NCI-H1694 treated with DMSO at 0.1 percent for 48 hours (cell line): ENCODE measurements at regions not wholly inside any gene's neighbourhood (a gene's known extent, or its start where the extent isn't known, plus 50 kb on each side); places are given as distances from the start of the nearest gene placed in this dataset.

Experiments used
- DNase-seq: peaks from one replicate; lab custom pipeline; 2025; lab: John Stamatoyannopoulos, UW

DNA sequence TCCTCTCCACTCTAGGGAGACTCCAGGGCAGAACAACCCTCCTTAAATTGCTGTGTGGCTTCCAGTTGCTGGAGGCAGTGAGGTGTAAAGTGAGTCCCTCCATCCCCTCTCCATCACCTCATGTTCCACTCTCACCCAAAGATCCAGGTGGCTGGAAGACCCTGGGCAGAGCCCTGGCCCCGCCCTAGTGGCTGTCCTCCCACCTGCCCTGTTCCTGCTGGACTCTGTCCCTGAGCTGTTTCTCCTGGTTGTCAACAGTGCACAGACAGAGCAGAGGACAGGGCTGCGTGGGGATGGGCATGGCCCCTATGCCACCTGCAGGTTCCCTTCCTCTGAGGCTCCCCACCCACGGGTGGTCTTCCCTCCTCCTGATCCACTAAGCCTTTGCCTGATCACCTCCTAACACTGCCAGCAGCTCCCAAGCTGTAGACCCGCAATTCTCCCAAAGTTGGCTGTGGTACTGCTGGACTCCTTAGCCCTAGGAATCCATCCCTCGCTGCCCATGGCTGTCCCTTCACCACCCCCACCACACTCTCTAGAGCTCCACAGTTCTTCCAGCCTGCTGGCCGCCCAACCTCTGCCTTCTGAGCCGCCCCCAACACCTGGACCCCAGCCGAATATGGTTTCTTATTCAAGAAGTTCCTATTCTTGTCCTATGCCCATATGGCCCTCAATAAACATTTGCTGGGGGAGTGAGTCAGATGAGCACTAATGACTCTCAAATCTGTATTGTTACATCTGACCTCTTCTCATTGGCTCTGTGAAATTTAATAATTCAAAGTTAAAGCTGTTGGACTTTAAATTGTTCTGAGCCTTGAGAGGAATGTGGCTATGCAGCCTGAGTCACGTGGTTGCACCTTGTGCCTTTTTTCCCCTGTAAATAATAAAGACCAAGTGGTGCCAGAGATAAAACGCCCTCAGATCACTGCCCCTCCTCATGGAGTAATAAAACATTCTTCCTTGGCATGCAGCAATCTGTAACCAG lies 260.0 kb upstream of the HS6ST1 start:
- no peak for DNase-seq

DNA sequence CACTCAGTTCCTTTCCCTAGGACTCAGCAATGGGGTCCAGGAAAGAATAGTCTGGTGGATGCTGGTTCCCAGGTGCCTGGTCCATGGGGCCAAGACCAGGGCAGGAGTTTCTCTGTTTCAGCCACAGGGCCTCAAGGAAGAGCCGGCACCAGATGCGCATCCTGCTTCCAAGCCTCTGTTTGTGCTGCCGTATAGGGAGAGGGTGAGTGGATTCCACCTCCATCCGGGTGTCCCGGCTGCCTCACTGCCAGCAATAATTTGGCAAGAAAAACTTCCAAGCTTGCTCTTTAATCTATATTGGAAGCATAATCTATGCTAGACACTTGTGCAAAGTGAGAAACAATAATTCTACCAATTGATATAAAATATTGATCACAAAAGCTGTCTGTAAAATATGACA lies 261.2 kb upstream of the HS6ST1 start:
- no peak for DNase-seq

DNA sequence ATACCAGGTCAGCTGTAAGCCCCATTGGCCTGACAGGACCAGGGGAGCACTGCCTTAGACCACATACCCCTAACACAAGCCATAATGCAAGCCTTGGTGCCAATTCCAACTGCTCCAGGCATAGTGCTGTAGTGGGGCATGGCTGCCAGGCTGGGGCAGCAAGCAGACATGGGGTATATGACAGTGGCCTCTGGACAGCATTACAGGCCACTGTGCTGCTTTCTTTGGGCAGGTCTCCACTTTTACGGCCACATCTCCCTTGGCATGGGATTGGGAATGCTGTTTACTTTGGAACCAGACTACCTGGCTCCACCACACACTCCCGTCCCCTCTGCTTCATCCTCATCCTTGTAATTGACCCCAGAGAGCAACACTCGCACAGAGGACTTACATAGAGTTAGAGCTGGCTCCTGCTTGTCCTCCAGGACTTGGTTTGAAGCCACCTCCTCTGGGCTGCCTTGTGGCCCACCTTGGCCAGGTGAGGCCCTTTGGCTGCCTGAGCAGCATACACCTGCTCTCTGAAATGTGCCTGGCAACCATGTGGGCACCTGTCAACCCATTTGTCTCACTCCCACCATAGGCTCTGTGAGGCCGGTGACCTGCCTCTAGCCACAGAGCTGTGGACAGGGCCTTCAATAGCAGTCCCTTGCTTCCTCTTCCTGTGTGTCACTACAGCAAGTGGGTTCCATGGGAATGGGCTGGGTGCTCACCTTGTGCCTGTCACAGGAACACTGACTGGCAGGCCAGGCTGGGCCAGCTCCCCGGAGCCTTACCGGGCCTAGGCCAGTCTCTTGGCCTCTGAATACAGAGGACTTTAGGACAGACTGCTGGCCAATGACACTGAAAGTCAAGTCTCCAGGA lies 262.6 kb upstream of the HS6ST1 start:
- DNase-seq: no peak

DNA sequence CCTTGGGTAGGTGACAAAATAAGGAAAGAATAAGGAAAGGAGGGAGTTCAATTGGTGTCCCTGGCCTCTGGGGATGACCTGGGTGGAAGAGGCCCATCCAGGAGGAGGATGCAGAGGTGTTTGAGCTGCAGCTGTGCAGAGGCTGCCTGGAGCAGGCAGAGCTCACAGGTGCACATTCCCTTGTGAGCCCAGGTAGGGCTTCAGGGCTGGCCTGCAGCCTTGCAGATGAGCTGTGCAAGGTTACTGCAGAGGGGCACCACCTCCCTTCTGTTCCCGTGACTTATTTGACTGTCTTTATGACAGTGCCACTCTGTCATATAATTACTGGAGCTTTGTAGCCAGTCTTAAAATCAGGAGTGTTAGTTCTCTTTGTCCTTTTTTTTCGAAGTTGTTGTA lies 263.2 kb upstream of the HS6ST1 start:
- no peak for DNase-seq

DNA sequence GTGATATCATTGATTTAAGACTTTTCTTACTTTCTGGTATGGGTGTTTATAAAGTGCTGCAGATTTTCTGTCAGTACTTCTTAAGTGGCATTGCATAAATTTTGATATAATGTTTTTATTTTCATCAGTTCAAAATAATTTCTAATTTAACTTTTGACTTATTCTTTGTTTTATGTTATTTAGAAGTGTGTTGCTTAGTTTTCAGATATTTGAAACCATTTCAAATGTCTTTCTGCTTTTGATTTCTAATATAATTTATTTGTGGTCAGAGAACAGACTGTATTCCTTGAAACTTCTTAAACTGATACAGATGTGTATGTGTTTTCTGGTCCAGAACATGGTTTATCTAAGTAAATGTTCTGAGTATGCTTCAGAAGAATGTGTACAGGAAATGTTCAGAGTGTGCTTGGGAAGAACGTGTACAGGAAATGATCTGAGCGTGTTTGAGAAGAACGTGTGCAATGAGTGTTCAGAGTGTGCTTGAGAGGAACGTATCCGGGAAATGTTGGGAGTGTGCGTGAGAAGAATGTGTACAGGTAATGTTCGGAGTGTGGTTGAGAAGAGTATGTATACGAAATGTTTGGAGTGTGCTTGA lies 265.7 kb upstream of the HS6ST1 start:
- DNase-seq: no peak

DNA sequence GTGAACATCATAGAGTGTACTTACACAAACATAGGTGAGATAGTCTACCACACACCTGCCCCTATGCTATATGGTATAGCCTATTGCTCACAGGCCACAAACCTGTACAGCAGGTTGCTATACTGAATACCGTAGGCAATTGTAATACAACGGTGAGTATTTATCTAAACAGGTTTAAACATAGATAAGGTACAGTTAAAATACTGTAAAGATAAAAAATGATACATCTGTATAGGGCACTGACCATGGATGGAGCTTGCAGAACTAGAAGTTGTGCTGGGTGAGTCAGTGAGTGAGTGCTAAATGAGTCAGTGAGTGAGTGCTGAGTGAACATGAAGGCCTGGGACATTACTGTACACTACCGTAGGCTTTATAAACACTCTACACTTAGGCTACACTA lies 267.0 kb upstream of the HS6ST1 start:
- DNase-seq: no peak

DNA sequence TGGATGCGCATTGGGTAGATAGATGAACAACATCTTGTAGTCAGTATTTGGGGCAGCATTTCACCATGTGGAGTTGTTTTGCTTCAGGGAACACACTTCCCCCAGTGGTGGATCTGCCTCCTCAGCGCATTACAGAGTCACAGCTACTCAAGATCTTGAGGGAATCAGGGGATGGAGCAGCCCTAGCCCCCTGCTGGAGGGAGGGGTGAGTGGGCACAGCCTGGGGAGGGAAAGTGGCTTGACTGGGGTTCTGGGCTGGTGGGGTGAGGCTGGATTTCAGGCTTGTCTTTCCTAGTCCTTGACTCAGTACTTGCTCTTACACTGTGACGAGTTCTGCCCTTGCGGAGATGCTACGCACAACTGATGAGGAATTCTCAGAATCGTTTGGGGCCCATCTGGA lies 271.0 kb upstream of the HS6ST1 start:
- no peak for DNase-seq

DNA sequence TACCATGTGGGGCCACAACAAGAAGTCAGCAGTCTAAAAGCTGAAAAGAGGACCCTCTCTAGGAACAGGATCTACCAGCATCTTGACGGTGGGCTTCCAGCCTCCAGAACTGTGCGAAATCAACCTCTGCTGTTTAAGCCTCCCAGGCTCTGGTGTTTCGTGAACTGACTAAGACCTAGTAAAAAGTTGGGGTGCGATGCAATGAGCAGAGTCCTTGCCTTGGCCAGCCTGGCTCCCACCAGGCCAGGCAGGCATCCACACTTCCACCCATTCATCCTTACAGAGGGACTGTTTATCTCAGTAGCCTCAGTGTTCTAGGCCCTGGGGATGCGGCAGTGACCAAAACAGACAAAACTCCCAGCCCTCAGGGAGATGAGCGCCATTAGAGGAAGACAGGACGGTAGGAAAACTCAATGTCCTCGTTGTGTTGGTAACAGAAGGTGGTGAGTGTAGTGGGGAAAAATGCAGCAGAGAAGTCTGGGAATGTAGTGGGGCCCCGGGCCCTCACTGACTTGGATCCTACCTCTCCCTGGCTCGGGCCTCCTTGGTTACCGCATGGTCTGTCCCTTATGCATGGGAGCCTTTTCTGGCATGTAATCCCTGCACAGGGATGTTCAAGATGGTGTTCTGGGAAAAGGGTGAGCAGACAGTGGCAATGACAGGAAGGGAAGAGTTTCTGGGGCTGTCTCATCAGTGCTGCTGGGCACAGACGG lies 271.8 kb upstream of the HS6ST1 start:
- no peak for DNase-seq

DNA sequence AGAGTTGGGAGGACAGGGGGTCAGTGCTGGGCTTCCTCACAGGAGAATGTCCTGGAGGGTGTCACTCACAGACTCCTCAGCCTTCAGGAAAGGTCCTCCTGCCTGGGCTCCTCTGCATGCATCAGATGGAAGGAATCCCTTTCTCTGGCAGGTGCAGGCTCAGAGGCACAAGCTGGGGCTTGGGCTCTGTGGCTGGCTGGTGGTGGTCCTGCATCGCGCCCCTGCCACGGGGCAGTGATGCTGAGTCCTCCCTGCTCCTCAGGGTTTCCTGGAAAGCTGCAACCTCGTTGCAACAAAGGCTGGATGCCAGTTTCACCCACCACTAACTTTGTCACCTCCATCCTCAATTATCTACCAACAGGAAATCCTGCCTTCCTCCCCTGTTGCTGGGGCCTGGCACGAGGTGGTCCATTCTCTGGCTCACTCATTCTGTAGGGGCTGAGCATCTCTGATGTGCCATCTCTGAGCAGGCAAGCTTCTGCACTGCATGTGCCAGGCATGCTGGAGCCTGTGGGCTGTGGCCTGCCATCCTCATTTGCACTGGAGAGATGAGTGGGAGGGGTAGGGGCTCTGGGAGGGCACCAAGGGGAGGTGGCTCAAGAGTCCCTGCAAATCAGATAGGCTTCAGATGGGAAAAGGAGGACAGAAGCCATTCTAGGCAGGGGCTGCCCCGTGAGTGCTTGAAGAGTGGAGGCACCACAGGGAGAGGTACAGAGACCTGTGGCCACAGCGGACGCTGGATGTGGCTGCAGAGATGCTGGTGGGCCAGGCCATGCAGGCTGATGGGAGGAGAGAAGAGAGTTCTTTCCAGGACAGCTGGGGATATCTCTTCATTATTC lies 272.6 kb upstream of the HS6ST1 start:
- DNase-seq: no peak

DNA sequence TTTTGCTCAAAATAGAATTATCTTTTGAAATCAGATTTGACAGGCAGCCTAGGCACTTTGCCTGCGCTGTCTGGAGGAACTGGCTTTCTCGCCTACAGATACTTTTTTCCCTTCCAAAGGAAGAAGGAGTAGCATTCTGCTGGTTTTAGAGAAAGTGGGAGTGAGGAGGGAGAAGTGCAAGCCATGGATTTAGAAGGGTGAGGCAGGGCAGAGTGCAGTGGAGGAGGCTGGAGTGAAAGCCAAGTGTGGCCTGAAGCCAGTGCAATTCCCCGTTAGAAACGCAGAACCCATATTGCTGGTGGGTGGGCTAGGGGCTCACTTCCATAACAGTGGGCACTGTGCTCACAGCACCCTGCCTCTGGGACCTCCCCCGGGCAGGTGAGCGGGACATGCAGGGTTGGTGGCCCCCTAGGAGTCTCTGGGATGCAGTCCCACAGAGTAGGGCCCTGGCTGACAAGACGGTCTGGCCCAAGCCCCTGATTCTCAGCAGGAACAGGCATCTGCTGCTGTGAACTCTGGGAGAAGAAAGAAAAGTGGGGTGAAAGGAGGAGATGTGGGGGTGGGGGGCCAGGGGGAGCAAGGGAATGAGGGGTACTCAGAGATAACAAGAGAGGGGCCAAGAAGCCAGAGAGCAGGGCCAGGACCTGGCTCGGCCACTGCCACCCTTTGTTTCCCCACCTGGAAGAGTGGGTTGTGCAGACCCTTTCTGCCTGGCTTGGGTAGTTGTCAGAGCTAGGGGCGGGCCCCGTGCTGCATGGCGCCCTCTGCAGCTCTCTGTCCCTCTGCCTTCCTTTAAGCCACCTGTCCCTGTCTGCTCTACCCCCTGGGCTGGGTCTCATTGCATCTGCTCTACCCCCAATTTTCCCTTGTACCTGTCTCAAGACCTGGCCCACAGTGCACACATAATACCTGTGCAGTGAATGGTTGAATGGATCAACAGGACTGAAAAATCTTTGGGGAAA lies 273.5 kb upstream of the HS6ST1 start:
- DNase-seq: no peak

DNA sequence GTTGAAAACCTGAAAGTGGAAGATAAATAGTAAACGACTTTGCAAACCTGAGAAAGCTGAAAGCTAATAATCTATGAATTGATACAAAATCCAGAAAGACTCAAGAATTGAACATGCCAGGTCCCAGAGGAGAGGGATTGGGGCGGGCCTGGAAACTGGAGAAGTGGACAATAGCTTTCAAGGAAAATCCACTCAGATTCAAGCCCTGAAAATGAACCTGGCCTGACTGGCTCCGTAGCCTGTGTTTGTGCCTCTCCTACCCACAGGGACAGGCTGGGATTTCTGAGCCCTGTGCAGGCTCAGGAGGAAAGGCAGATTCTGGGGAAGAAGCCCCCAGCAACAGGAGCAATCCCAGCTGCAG lies 274.8 kb upstream of the HS6ST1 start:
- no peak for DNase-seq

DNA sequence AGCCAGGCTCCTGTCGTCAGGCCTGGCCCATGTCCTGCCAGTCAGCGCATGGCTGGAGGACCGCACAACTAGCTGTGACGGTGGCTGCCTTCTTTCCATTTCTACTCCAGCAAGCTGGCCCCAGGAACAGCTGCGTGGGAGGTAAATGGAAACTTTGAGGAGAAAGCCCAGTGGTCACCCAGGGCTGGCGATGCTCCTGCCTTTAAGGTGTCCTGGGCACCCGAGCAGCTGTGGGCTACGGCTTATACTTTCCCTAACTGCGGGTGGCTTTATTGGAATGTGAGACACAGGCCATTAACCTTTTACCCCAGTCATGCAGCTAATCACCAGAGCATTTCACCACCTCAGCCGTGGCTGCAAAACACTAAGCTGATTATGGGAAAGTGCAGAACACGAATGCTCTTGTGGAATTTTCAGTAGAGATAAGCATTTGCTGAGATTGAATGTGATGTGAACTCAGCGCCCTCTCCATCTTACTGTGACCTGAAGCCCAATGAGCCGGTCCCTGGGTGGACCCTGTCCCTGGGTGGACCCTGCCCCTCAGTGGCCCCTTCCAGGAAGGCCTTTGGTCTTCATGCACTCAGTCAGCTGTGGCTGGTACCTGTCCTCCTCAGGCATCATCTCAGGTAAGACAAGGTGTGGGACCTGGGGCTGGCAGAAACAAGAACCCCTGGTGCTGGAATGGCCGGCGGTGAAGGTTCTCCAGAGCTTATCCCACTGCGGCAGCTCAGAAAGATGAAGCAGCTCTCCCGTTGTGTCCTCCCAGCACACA lies 275.4 kb upstream of the HS6ST1 start:
- DNase-seq: no peak

DNA sequence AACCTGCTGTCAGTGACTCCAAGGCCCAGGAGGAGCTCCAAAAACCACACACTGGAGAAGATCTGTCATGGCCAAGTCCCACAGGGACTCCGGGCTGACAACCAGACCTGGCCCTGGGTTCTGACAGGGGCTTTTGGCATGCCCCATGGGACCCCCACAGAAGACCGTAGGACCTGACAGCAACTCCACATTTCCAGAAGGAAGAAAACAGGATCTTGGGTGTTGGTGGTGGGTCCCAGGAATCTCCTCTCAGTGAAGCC lies 275.9 kb upstream of the HS6ST1 start:
- DNase-seq: no peak

DNA sequence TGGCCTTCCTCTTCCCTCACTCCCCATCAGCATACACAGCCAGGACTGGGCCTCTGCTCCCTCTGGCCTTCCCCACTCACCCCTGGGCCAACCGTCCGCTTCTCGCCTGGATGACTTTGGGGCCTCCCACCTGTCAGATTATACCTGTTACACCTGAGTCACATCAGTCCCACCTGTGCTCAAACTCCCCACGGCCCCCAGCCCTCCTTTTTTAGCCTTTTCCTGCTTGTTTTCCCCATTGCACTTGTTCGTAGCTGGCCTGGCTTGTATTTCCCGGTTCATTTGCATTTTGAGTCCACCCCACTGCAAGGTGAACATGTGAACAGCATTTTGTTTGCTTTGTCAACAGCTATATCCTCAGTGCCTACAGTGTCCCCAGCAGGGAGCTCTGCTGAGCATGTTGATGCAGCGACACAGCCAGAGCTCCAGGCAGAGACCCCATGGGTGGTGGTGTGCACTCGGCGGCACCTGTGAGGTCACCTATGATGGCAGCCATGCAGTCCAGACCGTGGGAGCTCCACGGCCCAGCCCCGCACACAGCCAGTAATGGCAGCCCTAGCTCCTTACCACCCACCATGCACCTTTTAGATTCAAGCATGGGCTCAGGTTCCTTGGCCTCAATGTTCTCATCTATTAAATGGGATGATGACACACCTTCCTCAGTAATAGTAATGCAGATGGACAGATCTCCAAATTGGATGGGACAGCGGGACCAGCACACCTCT lies 276.4 kb upstream of the HS6ST1 start:
- no peak for DNase-seq

DNA sequence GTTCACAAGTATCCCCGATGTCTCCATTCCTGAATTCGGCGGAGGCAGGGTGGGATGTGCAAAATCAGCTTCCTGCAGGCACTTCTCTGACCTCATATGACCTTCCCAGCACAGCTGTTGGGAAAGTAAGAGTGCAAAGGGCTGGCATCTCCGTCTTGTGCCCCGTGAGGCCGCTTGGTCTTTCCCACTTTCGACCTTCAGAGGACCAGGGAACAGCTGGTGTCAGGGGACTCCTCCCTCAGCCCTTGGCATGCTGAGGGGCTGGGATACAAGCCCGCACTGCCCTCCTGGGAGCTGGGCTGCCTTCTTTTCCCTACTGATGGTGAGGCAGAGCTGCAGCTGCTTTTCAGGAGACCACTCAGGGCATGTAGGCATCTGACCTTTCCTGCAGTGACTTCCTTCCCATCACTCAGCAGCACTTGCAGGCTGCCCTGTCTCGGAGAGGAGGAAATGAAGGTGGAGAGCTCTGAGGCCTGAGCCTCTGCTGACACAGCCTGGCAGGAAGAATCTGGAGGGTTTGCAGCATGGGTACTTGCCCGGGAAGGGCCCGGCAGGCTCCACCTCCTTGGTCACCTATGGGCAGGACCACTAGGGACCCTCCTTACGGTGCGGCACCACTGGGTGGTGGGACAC lies 277.2 kb upstream of the HS6ST1 start:
- DNase-seq: no peak

DNA sequence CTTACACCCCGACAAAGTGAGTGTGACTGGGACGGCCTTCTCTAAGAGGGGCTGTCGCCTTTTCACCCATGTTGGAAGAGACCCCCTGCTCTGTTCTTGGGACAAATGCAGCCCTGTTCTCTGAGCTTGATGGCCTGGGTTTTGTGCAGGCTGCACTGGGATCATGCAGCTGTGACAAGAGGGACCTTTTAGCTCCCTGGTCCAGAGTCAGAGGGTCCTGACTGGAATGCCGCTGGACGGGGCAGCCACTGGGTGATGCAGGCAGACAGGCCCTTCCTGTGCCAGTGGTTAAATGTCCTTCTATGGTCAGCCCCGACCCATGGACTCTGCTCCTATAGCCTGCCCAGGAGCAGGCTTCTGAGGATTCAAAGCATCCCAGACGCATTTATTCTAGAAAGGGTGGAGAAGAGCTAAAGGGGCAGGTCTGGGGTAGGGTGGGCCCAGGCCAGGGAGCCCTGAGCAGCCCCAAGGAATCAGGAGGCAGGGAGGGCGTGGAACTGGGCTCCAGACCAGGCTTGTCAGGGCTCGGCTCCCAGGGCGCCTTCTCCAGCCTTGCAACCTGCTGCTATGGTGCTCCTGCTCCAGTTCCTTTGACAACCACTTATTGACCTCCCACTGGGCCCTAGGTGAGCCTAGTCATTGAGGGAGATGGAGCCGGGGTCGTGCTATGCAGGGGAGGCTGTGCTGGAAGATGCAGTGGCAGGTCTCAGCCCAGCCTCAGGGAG lies 277.9 kb upstream of the HS6ST1 start:
- no peak for DNase-seq

DNA sequence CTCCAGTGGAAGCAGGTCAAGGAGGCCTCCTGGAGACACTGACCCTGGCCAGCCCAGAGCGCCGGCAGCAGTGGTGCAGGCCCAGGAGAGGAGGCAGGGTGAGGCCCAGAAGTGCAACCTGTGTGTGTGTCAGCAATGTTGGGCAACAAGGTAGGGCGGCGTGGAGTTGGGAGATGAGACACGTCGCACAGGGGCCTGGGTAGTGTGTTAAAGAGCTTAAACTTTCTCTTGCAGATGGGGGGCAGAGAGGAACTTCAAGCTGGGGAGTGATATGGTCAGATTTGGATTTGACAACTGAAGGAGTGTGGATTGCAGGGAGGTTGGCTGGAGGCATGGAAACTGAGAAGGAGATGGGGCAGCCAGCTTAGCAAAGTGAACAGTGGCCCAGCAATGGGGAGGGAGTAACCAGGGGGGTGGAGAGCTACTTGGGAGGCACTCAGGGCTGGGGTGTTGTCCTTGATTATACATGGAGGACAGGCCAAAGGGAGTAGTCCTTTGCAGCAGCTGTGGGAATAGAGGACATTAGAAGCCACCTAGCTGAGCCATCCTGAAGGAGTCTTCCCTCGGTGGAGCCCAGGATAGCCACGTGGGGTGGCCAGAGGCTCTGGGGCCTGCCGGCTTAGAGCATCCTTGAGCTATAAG lies 278.6 kb upstream of the HS6ST1 start:
- DNase-seq: no peak
